WTC11 (cell line): ENCODE measurements at regions not wholly inside any gene's neighbourhood (a gene's known extent, or its start where the extent isn't known, plus 50 kb on each side); places are given as distances from the start of the nearest gene placed in this dataset.

Source experiments
- CTCF ChIP-seq: fragments of 200-600 bp; IDR thresholded peaks from 2 replicates; pipeline ENCODE4 v1.8.0; 2022; ENCODE audit warnings: antibody characterized with exemption
- KAT7 ChIP-seq: sonication (generic); formaldehyde crosslinking; IDR thresholded peaks from 2 replicates; pipeline ENCODE4 v1.8.1; 2023; ENCODE audit warnings: missing genetic modification reagents, mild to moderate bottlenecking, borderline replicate concordance
- ZNF423 ChIP-seq: fragments of 250-450 bp; sonication (Bioruptor Pico); IDR thresholded peaks from 2 replicates; pipeline ENCODE4 v2.1.2; 2022; ENCODE audit warnings: mild to moderate bottlenecking, moderate library complexity
- TF ChIP-seq, protein P1 (sequence below): sonication (generic); formaldehyde crosslinking; IDR thresholded peaks from 2 replicates; pipeline ENCODE4 v1.8.0; 2022; ENCODE audit warnings: mild to moderate bottlenecking, missing genetic modification reagents

DNA sequence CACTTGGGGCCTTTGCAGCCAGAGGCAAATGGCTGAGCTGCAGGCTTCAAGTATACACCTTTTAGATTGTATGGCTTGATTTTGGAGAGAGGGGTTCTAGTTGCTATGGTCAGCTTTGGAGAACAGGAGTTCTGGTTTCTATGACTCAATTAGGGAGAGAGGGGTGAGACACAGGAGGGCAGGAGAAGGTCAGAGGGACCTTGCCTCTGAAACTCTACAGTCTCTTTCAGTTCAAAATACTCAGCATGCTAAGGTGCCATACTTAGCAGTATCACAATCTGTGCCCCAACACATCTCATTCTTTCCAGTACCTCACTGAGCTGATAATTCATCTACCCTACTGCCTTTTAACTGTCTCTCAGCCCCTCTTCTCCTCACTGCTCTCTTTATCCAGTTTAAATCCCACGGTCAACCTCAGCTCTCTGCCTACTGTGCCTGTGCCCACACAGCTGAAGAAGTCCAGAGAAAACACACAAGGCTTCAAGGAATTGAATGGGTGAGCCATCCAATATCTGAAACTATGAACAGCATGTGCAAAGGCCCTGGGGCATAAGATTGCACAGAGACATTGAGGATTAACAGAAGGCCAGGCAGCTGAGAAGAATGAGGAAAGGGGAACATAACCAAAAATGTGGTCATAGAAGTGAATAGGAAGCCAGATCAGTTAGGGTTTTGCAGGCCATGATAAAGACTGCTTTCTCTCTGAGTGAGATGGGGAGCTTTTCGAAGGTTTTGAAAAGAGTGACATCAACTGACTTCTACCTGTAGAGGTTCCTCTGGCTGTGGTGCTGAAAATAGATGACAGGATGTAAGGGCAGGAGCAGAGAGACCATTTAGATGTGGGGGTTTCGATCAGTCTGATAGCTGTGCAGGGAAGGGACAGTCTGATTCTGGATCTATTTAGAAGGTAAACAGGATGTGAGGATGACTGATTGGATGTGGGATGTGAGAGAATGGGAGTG, 54.5 kb upstream of the C3orf80 start:
- TF ChIP-seq CTCF: no peak
- TF ChIP-seq ZNF423: no peak
- no peak for TF ChIP-seq KAT7
- TF ChIP-seq, protein P1, sequence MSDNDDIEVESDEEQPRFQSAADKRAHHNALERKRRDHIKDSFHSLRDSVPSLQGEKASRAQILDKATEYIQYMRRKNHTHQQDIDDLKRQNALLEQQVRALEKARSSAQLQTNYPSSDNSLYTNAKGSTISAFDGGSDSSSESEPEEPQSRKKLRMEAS (CRISPR knock-in tag): no peak
